Left cardiac atrium (tissue), 4 donors: ENCODE measurements at regions not wholly inside any gene's neighbourhood (a gene's known extent, or its start where the extent isn't known, plus 50 kb on each side); places are given as distances from the start of the nearest gene placed in this dataset.

ENCODE experiments used
- ATAC-seq, 2 donors: fragments of 200-7000 bp; cut with Tn5 transposase; one replicate each; pipeline ENCODE4 v1.9.1; 2020; ENCODE audit warnings: mild to moderate bottlenecking in 2 of 2, moderate library complexity in 2 of 2
- DNase-seq: peaks from one replicate; pipeline ENCODE4 v3.0.0-alpha.2; 2020
- intact Hi-C, 2 donors: fragments of 100-400 bp; cut with DNase I; formaldehyde crosslinking; loops; one replicate each; pipeline versions ENCODE4 v1.14.1 to v1.15.1; 2022 to 2023
- donor health status: DM: no; HTN: yes; CAD: no.
- donor health status: DM: no; HTN: yes; CAD: no; lungs with severe emphysema.
- donor health status: DM: yes; HTN: yes; CAD: no.
- donor health status: Dilated cardiomyopathy.

GRCh38 chr18:39952816-39953215, 2002.2 kb upstream of the PIK3C3 start:
- DNase-seq (no peak), ATAC-seq (no peak)
- intact Hi-C loops: no loop called here

- intact Hi-C loops: no loop called here
- ATAC-seq: no peak
- no peak for DNase-seq
These were observed 2003.8 kb upstream of the PIK3C3 start for GRCh38 chr18:39951142-39951720.

GRCh38 chr18:39946623-39947061, 2008.4 kb upstream of the PIK3C3 start:
- peak; percentile 47 to 98 for ATAC-seq
- intact Hi-C loops: no loop called here
- DNase-seq: peak; percentile 24

- intact Hi-C loops: no loop called here
- ATAC-seq: no peak
- DNase-seq: no peak
These were observed 2010.0 kb upstream of the PIK3C3 start for GRCh38 chr18:39945076-39945475.

GRCh38 chr18:39942702-39943101, 2012.3 kb upstream of the PIK3C3 start:
- no peak for DNase-seq
- ATAC-seq: no peak
- intact Hi-C loops: no loop called here

- intact Hi-C loops: no loop called here
- no peak for ATAC-seq
- DNase-seq: no peak
These were observed 2016.1 kb upstream of the PIK3C3 start for GRCh38 chr18:39938676-39939608.

GRCh38 chr18:39935598-39935997, 2019.4 kb upstream of the PIK3C3 start:
- intact Hi-C loops: no loop called here

GRCh38 chr18:39918847-39919246, 2036.2 kb upstream of the PIK3C3 start:
- intact Hi-C loops: no loop called here
- ATAC-seq (no peak), DNase-seq (no peak)

More at GRCh38 chr18:39935598-39935997, 2019.4 kb upstream of the PIK3C3 start:
- DNase-seq (no peak), ATAC-seq (no peak)

- ATAC-seq (peak in 1 of 2 donors; percentile 91), DNase-seq (no peak)
- intact Hi-C loops: no loop called here
These were observed 2041.2 kb upstream of the PIK3C3 start for GRCh38 chr18:39913672-39914366.

- ATAC-seq: no peak
- intact Hi-C loops: no loop called here
- no peak for DNase-seq
These were observed 2043.3 kb upstream of the PIK3C3 start for GRCh38 chr18:39911716-39912115.

- intact Hi-C loops: no loop called here
- ATAC-seq (no peak), DNase-seq (no peak)
These were observed 2045.3 kb upstream of the PIK3C3 start for GRCh38 chr18:39909706-39910105.

- ATAC-seq: no peak
These were observed 2068.9 kb upstream of the PIK3C3 start for GRCh38 chr18:39886136-39886535.

GRCh38 chr18:39872651-39873050, 2082.4 kb upstream of the PIK3C3 start:
- intact Hi-C loops: no loop called here
- ATAC-seq (no peak), DNase-seq (no peak)

More at GRCh38 chr18:39886136-39886535, 2068.9 kb upstream of the PIK3C3 start:
- no peak for DNase-seq
- intact Hi-C loops: no loop called here

- ATAC-seq (no peak), DNase-seq (no peak)
- intact Hi-C loops: no loop called here
These were observed 2083.1 kb upstream of the PIK3C3 start for GRCh38 chr18:39871961-39872360.

GRCh38 chr18:39870591-39870990, 2084.4 kb upstream of the PIK3C3 start:
- ATAC-seq: no peak
- no peak for DNase-seq
- intact Hi-C loops: no loop called here

GRCh38 chr18:39863916-39864315, 2091.1 kb upstream of the PIK3C3 start:
- intact Hi-C loops: no loop called here
- ATAC-seq (no peak), DNase-seq (no peak)

GRCh38 chr18:39862341-39862740, 2092.7 kb upstream of the PIK3C3 start:
- ATAC-seq (peak in 1 of 2 donors; percentile 53), DNase-seq (peak; percentile 23)
- intact Hi-C loops: no loop called here

GRCh38 chr18:39854291-39854690, 2100.7 kb upstream of the PIK3C3 start:
- DNase-seq: no peak
- intact Hi-C loops: no loop called here
- no peak for ATAC-seq

GRCh38 chr18:39846265-39846664, 2108.8 kb upstream of the PIK3C3 start:
- peak; percentile 68 to 76 for ATAC-seq
- DNase-seq: peak; percentile 48
- intact Hi-C loops: no loop called here

GRCh38 chr18:39845631-39846030, 2109.4 kb upstream of the PIK3C3 start:
- intact Hi-C loops: no loop called here
- ATAC-seq (no peak), DNase-seq (no peak)
